HG03045 (cell line): ENCODE measurements at regions not wholly inside any gene's neighbourhood (a gene's known extent, or its start where the extent isn't known, plus 50 kb on each side); places are given as distances from the start of the nearest gene placed in this dataset.
"Not testable (repeated sequence)": the region's sequence is repeated elsewhere in the genome, so short reads cannot be mapped to it uniquely, and the experiment has no call there.

ENCODE experiments used
- ATAC-seq: cut with Tn5 transposase; IDR thresholded peaks from one replicate; pipeline ENCODE4 v1.9.1; 2021; ENCODE audit warnings: mild to moderate bottlenecking, moderate library complexity; ENCODE audit not compliant: unreplicated experiment

DNA sequence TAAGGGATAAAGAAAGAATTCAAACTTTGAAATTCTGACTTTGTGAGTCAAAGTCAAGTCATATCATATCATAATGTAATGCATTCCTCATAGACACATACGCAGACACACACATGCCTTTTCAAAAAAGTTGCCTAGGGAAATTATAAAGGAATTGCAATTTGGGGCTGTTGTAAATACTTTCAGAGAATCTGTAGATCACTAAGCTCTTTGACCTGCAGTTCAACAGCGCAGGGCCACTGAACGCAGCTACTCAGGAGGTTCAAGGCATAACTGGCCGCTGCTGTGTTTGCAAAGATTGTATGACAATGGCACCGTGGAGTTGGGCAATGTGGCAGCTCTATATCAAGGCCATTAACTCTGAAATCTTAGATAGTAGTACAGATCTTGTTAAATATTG, 188.4 kb upstream of the THRB start:
- ATAC-seq = no peak

- no peak for ATAC-seq
Observed at GRCh38 chr3:24683633-24684384, 189.2 kb upstream of the THRB start.

GRCh38 chr3:24684506-24685023, 189.9 kb upstream of the THRB start:
- ATAC-seq = no peak

GRCh38 chr3:24686808-24687207, 192.2 kb upstream of the THRB start:
- ATAC-seq = no peak

DNA sequence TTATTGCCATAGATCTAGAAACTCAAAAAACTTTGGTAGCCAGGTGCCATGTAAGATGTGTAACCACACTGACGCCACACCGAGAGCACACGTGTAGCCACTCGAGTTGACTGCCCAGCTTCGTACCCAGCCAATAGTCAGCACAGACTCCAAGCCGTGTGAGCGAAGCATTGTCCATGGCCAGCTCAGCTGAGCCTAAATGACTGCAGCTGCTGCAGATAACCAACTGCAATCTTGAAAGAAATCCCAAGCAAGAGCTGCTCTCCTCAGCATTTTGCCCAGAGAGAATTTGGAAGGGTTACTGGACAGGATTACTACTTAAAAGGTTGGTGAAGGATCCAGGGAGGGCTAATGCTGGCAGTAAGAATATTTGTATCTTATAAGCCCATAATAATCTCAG, 193.0 kb upstream of the THRB start:
- no peak for ATAC-seq

DNA sequence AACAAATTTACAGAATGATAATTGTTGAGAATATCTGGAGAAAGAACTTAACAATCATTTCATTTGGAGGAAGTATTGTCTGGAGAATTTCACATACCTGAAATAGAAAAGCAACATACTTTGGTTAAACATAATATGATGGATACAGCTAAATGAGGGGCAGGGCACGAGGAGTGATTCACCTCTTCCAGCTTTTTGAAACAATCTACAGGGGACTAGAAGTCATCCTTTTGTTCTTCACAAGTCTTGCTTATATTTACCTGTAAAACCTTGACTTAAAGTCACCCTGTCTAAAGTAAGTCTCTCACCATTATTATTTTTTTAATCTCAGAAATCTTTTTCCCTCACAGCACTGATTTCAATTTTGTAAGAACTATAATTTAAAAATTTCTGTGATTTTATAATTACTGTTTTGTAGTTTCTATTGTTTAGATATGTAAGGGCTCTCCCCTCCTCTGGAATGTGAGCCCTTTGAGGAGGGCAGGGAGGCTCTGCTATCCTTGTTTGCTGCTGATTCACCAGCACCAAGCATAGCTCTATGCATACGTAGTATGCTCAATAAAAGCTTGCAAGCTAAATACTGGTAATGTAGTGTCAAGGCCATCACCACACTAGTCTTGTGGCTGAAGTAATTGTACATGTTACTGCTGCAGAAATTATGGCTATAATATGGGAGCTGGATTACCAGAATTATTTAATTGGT, 193.9 kb upstream of the THRB start:
- no peak for ATAC-seq

DNA sequence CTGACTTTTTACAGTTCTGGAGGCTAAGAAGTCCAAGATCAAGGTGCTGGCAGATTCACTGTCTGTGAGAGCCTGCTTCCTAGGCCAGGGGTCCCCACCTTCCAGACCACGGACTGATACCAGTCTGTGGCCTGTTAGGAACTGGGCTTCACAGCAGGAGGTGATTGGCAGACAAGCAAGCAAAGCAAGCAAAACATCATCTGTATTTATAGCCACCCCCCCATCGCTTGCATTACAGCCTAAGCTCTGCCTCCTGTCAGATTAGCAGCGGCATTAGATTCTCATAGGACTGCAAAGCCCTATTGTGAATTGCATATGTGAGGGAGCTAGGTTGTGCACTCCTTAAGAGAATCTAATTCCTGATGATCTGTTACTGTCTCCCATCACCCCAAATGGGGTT, 194.7 kb upstream of the THRB start:
- ATAC-seq = no peak

- ATAC-seq = no peak
Observed at GRCh38 chr3:24690777-24691176, 196.1 kb upstream of the THRB start.

DNA sequence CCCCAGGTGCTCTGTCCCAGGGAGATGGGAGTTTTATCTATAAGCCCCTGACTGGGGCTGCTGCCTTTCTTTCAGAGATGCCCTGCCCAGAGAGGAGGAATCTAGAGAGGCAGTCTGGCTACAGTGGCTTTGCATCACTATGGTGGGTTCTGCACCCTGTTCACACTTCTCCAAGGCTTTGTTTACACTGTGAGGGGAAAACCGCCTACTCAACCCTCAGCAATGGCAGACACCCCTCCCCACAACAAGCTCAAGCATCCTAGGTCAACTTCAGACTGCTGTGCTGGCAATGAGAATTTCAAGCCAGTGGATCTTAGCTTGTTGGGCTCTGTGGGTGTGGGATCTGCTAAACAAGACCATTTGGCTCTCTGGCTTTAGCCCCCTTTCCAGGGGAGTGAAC, 204.4 kb upstream of the THRB start:
- ATAC-seq = not testable (repeated sequence)

- no peak for ATAC-seq
Observed at GRCh38 chr3:24704496-24704895, 209.8 kb upstream of the THRB start.

- ATAC-seq = no peak
Observed at GRCh38 chr3:24707936-24708335, 213.3 kb upstream of the THRB start.

GRCh38 chr3:24709956-24710355, 215.3 kb upstream of the THRB start:
- ATAC-seq = no peak

DNA sequence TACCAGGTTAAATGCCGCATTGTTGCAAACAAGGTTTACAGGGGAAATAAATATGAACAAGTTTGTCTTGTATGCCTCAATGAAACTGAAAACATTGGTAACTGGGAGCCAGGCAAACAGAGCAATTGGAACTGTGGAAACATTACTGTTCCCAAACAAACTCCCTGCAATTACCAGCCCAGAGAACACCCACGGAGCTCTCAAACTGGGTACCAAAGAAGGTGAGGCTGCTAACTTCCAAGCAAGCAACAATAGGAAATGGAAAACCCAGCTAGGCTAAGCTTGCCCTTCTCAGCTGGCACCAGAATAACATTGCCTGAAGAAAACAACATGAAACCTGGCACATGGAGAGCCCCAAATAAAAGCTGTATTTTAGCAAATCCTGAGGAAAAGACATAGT, 218.9 kb upstream of the THRB start:
- no peak for ATAC-seq

GRCh38 chr3:24714436-24714835, 219.8 kb upstream of the THRB start:
- no peak for ATAC-seq

DNA sequence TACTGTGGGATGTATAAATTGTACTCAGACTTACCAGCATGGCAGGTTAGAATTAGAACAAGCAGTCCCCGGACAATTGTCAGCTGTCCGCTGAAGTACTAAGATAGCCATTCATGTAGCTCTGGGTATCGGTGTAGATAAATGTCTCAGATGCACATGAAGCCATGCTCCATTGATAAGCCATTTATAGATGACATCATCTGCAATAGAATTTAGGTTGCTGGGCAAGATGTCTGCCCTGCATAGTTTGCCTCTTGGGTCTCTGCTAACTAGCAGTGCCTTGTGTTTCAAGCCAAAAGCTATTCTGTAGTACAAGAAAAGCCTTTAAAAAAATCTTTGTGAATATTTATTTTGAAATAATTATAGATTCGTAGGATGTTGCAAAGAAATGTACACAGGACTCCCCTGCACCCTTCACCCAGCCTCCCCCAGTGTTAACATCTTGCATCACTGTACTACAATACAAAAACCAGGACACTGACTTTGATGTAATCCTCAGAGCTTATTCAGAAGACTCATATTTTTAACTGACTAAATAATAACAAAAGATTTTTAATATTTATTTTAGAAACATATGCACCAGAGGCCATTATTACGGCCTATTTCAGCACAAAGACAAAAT, 220.6 kb upstream of the THRB start:
- ATAC-seq = no peak

DNA sequence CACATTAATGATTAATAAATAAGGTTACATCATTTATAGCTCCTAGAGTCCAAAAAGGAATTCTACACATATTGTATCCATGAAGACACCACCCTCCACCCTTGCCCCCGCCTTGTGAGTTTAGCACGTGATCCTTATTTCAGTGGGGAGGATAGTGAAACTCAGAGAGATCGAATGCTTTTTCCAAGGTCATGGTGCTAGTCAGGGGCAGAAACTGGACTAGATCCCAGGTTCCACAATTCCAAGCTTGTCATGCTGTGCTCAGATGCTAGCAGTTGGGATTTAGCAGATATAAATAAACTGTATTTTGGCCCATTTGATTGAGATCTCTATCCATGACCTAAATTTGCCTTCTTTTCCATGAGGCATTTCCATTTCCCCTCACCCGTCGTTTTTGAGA, 227.4 kb upstream of the THRB start:
- no peak for ATAC-seq

- no peak for ATAC-seq
Observed at GRCh38 chr3:24725514-24726255, 231.0 kb upstream of the THRB start.

- ATAC-seq = no peak
Observed at GRCh38 chr3:24726423-24726822, 231.8 kb upstream of the THRB start.

- ATAC-seq = no peak
Observed at GRCh38 chr3:24730173-24730572, 235.5 kb upstream of the THRB start.

DNA sequence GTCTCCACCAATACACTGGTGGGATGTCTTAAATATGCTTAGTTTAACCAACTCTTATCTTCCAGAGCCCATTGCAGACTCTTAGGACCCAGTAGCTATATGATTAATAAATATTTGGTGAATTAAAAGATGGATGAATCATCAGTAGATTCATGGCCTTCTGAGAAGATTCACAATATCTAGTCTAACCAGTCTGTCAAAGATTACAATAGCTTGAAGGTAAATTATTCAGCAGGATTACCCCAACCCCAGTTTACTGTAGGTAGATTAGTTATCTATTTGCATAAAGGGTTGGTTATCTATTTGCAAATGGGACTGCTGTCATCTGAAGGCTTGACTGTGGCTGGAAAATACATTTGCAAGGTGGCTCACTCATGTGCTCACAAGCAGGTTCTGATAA, 239.4 kb upstream of the THRB start:
- ATAC-seq = no peak

GRCh38 chr3:24736701-24737100, 242.1 kb upstream of the THRB start:
- ATAC-seq = no peak
